Vagina (tissue), 2 donors: ENCODE measurements at regions not wholly inside any gene's neighbourhood (a gene's known extent, or its start where the extent isn't known, plus 50 kb on each side); places are given as distances from the start of the nearest gene placed in this dataset.

Experiments used
- DNase-seq, 2 donors: peaks; one replicate each; pipeline ENCODE4 v3.0.0-alpha.2; 2017; ENCODE audit errors: extremely low spot score in 2 of 2
- H3K27ac ChIP-seq: fragments of 200-600 bp; sonication (generic); one replicate; pipeline ENCODE4 v1.5.1; 2019
- H3K27me3 ChIP-seq: fragments of 200-600 bp; sonication (generic); one replicate; pipeline ENCODE4 v1.5.1; 2019
- H3K36me3 ChIP-seq, 2 donors: fragments of 200-600 bp; sonication (generic); one replicate each; pipeline ENCODE4 v1.5.1; 2017 to 2019
- H3K4me1 ChIP-seq: fragments of 200-600 bp; sonication (generic); one replicate; pipeline ENCODE4 v1.5.1; 2019
- H3K4me3 ChIP-seq, 2 donors: fragments of 200-600 bp; sonication (generic); 1 replicate in 1 of 2; 2 replicates in 1 of 2; pipeline ENCODE4 v1.5.1; 2016 to 2019
- H3K9me3 ChIP-seq: fragments of 200-600 bp; sonication (generic); one replicate; pipeline ENCODE4 v1.5.1; 2019
- POLR2A ChIP-seq, 2 donors: fragments of 450-650 bp; IDR thresholded peaks; one replicate each; pipeline ENCODE4 v1.6.1; 2017; ENCODE audit warnings: antibody characterized with exemption in 2 of 2, mild to moderate bottlenecking in 2 of 2, moderate library complexity in 2 of 2
- POLR2AphosphoS5 ChIP-seq, 2 donors: sonication (generic); formaldehyde crosslinking; IDR thresholded peaks; one replicate each; pipeline ENCODE4 v1.9.0; 2017; ENCODE audit warnings: antibody characterized with exemption in 2 of 2, mild to moderate bottlenecking in 2 of 2, low read depth in 1 of 2; ENCODE audit not compliant: insufficient read depth in 1 of 2
- intact Hi-C: fragments of 100-400 bp; cut with DNase I; formaldehyde crosslinking; loops from one replicate; pipeline ENCODE4 v1.15.1; 2023
- TF ChIP-seq, protein P1 (sequence below), 3 experiments: fragments of 450-650 bp in 2 of 3; fragments of 200-600 bp in 1 of 3; sonication (generic) in 1 of 3; IDR thresholded peaks; one replicate each; pipeline ENCODE4 v1.5.1; 2017 to 2019; ENCODE audit warnings: antibody characterized with exemption in 3 of 3, mild to moderate bottlenecking in 2 of 3, moderate library complexity in 2 of 3

DNA sequence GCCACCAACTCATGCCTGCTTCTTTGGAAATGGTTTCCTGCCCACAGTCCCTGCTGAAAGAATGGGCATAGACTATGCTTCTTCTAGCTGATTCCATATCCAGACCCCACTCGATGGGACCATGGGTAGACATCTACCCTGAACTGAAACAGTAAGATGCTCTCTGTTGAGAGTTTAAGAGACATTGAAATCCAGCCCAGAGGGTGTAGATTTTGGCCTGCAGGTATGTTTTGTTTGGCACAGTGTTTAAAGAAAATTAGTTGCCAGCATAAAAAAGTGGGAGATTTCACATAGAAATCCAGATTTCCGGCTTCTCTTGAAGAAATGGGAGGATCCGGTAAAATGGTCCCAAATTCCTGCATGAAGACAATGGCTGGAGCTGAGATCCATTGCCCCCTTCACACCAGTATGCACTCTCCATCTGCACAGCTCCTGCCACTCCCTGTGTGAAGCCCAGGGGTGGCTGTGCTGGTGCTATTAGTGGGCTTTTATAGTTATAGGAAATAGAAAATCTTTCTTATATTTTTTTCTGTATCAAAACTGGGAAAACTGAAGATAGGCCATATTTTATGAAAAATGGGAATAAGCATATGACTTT, 218.1 kb downstream of the PTEN start:
- intact Hi-C loops: no loop called here
- H3K4me1 ChIP-seq: peaks cover 26% of the 10 kb centered on the region
- H3K27ac ChIP-seq: no peak overlapping the region
- no peaks in the 10 kb centered on the region for H3K36me3 ChIP-seq
- no peak overlapping the region for H3K4me3 ChIP-seq
- no peaks in the 10 kb centered on the region for H3K9me3 ChIP-seq
- TF ChIP-seq POLR2AphosphoS5 (IDR thresholded peaks at IDR 0.05; ENCODE audit: insufficient read depth in 1 of 2, low read depth in 1 of 2) (no peak), POLR2A (IDR thresholded peaks at IDR 0.05) (no peak)
- TF ChIP-seq, protein P1, sequence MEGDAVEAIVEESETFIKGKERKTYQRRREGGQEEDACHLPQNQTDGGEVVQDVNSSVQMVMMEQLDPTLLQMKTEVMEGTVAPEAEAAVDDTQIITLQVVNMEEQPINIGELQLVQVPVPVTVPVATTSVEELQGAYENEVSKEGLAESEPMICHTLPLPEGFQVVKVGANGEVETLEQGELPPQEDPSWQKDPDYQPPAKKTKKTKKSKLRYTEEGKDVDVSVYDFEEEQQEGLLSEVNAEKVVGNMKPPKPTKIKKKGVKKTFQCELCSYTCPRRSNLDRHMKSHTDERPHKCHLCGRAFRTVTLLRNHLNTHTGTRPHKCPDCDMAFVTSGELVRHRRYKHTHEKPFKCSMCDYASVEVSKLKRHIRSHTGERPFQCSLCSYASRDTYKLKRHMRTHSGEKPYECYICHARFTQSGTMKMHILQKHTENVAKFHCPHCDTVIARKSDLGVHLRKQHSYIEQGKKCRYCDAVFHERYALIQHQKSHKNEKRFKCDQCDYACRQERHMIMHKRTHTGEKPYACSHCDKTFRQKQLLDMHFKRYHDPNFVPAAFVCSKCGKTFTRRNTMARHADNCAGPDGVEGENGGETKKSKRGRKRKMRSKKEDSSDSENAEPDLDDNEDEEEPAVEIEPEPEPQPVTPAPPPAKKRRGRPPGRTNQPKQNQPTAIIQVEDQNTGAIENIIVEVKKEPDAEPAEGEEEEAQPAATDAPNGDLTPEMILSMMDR (IDR thresholded peaks at IDR 0.05): no peak
- DNase-seq: no peak
- no peaks in the 10 kb centered on the region for H3K27me3 ChIP-seq

DNA sequence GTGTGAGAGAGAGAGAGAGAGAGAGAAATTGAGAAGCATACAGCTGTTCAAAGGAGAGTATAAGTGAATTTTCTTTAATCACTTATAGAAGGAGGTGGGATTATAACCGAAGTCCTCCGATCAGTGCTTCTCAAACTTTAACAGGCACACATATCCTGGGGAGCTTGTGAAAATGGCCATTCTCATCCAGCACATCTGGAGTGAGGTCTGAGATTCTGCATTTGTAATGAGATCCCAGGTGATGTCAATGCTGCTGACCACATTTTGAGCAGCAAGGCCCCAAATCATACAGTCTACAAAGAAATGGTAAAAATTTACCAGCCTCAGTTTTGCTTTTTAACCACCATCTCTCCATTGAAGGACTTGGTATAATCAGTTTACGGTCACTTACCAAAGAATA, 219.0 kb downstream of the PTEN start:
- H3K4me3 ChIP-seq: no peak overlapping the region

DNA sequence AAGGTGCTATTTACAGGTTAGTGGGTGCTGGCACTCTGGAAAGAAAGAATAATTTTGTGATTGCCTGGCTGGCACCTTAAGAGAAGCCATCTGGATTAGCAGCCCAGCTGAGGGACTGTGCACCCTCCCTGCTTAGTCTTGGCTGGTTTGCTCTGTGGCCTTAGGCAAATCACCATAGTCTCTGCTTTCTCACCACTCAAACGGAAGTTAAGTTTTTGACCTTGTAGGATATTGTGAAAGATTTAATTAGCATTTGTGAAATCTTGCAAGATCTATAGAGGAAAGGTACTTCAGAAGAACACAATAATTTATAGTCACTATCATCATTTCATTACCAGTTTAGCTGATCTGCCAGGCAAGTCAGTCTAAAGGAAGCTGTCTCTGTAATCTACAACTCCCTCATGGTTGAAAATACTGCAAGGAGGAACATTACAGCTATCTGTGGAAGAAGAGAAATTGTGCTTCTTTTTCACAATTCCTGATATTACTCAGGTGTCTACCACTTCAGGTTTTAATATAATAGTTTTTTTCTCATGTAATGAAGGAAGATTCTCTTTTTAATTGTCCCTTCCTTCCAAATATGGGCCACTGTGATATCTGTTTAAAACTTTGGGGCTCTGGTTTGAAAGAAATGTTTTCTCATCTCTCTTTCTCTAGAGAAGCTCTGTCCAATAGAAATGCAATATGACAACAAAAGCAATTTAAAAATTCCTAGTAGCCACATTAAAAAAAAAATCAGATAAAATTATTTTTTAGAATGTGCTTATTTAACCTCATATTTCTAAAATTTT, 219.6 kb downstream of the PTEN start:
- H3K27me3 ChIP-seq: no peaks in the 10 kb centered on the region
- no peak overlapping the region for H3K4me3 ChIP-seq
- no peak overlapping the region for H3K27ac ChIP-seq
- intact Hi-C loops: no loop called here
- TF ChIP-seq, protein P1 (IDR thresholded peaks at IDR 0.05): no peak
- no peak for TF ChIP-seq POLR2A (IDR thresholded peaks at IDR 0.05)
- H3K36me3 ChIP-seq: no peaks in the 10 kb centered on the region
- no peaks in the 10 kb centered on the region for H3K9me3 ChIP-seq
- DNase-seq: no peak
- peaks cover 26% of the 10 kb centered on the region for H3K4me1 ChIP-seq

More for the DNA sequence above, 219.0 kb downstream of the PTEN start:
- peaks cover 26% of the 10 kb centered on the region for H3K4me1 ChIP-seq
- TF ChIP-seq POLR2A (IDR thresholded peaks at IDR 0.05): no peak
- TF ChIP-seq POLR2AphosphoS5 (IDR thresholded peaks at IDR 0.05; ENCODE audit: insufficient read depth in 1 of 2, low read depth in 1 of 2): no peak
- TF ChIP-seq, protein P1 (IDR thresholded peaks at IDR 0.05): no peak
- intact Hi-C loops: no loop called here
- no peaks in the 10 kb centered on the region for H3K36me3 ChIP-seq
- H3K27me3 ChIP-seq: no peaks in the 10 kb centered on the region
- H3K9me3 ChIP-seq: no peaks in the 10 kb centered on the region
- no peak overlapping the region for H3K27ac ChIP-seq
- DNase-seq: no peak

DNA sequence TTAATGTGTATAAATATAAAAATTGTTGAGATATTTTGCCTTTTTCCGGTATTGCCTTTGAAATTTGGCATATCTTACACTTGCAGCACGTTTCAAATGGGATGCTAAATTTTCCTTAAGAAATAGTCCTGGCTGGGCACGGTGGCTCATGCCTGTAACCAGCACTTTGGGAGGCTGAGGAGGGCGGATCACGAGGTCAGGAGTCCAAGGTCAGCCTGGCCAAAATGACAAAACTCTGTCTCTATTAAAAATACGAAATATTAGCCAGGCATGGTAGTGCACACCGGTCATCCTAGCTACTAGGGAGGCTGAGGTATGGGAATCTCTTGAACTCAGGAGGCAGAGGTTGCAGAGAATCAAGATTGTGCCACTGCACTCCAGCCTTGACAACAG, 220.2 kb downstream of the PTEN start:
- Histone ChIP-seq H3K4me1 (peaks cover 26% of the 10 kb centered on the region), H3K4me3 (no peak overlapping the region), H3K9me3 (no peaks in the 10 kb centered on the region), H3K36me3 (no peaks in the 10 kb centered on the region), H3K27ac (no peak overlapping the region), H3K27me3 (no peaks in the 10 kb centered on the region)
- DNase-seq: no peak
- TF ChIP-seq POLR2AphosphoS5 (IDR thresholded peaks at IDR 0.05; ENCODE audit: insufficient read depth in 1 of 2, low read depth in 1 of 2) (no peak), POLR2A (IDR thresholded peaks at IDR 0.05) (no peak)
- TF ChIP-seq, protein P1 (IDR thresholded peaks at IDR 0.05): no peak
- intact Hi-C loops: no loop called here
